NB4 (cell line): ENCODE measurements at regions not wholly inside any gene's neighbourhood (a gene's known extent, or its start where the extent isn't known, plus 50 kb on each side); places are given as distances from the start of the nearest gene placed in this dataset.
A peak's percentile ranks its signal among the peaks of the same experiment; 100 is the strongest.

Experiments used
- DNase-seq: peaks from one replicate; pipeline ENCODE4 v3.0.0; 2010; ENCODE audit warnings: low read depth
- H3K4me3 ChIP-seq: one replicate; pipeline ENCODE4 v1.5.1; 2011; ENCODE audit warnings: mild to moderate bottlenecking, low read depth, low read length, moderate library complexity
- MYC ChIP-seq: IDR thresholded peaks from 2 replicates; pipeline ENCODE4 v1.6.1; 2011; ENCODE audit warnings: low read depth, low read length
- POLR2A ChIP-seq: IDR thresholded peaks from 2 replicates; pipeline ENCODE4 v1.6.1; 2011; ENCODE audit warnings: mild to moderate bottlenecking; ENCODE audit not compliant: insufficient read length; ENCODE audit errors: extremely low read depth
- TF ChIP-seq, protein P1 (sequence below): IDR thresholded peaks from 2 replicates; pipeline ENCODE4 v1.6.1; 2011; ENCODE audit warnings: low read depth, low read length
- TF ChIP-seq, protein P2 (sequence below): IDR thresholded peaks from one replicate; pipeline ENCODE4 v1.5.1; 2012; ENCODE audit warnings: low read depth, low read length

DNA sequence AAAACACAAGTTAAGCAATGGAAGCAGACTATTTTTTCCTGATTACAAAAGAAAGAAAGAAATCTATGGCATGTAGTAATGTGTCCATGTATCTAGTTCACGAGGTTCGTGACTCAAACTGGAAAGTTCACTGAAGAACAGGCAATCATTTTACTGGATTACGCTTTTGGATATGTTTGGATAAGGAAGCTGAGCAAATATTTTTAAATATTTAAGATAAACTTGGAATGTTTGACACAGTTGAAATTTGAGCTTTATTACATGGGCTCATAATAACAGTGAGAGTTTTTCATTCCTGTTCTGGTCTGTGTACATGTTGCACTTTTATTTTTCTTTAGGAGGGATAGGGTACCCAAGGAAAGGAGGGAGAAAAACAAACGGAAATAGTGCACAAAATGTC, 244.2 kb upstream of the GK2 start:
- H3K4me3 ChIP-seq: no peak overlapping the region
- TF ChIP-seq, protein P1, sequence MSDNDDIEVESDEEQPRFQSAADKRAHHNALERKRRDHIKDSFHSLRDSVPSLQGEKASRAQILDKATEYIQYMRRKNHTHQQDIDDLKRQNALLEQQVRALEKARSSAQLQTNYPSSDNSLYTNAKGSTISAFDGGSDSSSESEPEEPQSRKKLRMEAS: no peak
- no peak for TF ChIP-seq MYC
- no peak for DNase-seq

DNA sequence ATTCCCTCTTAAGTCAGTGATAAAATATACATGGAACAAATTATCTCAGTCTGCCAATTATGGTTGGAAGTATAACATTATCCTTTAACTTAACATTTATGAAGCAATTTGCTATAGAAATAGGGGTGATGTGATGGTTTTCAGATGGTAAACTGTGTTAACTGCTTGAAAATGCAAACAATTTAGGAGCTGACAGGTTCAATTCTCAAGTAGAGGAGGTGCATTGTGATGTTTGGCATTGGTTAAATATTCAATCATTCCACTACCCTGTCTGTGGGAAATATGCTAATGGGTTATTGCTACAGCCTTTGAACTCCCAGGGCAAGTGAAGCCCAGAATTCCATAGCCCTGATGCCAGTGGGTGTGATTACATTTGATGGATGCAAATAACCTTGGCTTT, 243.4 kb upstream of the GK2 start:
- TF ChIP-seq POLR2A: no peak
- TF ChIP-seq MYC: no peak
- TF ChIP-seq, protein P2, sequence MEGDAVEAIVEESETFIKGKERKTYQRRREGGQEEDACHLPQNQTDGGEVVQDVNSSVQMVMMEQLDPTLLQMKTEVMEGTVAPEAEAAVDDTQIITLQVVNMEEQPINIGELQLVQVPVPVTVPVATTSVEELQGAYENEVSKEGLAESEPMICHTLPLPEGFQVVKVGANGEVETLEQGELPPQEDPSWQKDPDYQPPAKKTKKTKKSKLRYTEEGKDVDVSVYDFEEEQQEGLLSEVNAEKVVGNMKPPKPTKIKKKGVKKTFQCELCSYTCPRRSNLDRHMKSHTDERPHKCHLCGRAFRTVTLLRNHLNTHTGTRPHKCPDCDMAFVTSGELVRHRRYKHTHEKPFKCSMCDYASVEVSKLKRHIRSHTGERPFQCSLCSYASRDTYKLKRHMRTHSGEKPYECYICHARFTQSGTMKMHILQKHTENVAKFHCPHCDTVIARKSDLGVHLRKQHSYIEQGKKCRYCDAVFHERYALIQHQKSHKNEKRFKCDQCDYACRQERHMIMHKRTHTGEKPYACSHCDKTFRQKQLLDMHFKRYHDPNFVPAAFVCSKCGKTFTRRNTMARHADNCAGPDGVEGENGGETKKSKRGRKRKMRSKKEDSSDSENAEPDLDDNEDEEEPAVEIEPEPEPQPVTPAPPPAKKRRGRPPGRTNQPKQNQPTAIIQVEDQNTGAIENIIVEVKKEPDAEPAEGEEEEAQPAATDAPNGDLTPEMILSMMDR: no peak
- TF ChIP-seq, protein P1: no peak
- DNase-seq: no peak
- H3K4me3 ChIP-seq: no peak overlapping the region

DNA sequence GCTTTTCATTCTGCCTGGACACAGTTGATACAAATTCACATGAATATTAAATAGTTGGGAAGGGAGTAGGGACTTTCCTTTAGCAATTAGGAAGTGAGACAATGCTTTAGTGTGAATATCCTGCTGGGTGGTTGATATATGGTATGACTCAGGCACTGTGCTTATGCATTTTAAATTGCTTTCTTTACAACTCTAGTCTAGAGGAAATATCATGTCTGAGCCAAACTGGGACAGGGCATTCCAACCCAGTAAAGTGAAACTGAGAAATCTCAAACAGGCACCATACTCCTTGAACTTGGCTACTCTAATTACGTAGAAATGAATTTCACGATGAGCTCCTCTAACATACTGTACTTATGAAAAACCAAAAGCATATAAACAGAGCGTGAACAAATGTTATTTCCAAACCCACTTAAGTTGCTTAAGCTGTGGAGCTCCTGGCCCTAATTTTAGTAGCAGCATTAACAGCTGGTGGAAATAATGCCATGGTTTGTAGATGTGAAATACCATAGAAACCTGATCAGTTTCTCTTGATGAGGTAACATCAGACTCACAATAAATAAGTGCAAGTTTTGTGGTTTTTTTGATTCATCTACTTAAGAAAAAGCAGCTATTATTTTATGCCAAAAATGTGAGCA, 242.9 kb upstream of the GK2 start:
- peak; percentile 9 for DNase-seq
- TF ChIP-seq, protein P2: no peak
- TF ChIP-seq MYC: no peak
- no peak for TF ChIP-seq POLR2A
- TF ChIP-seq, protein P1: no peak
- H3K4me3 ChIP-seq: no peak overlapping the region

DNA sequence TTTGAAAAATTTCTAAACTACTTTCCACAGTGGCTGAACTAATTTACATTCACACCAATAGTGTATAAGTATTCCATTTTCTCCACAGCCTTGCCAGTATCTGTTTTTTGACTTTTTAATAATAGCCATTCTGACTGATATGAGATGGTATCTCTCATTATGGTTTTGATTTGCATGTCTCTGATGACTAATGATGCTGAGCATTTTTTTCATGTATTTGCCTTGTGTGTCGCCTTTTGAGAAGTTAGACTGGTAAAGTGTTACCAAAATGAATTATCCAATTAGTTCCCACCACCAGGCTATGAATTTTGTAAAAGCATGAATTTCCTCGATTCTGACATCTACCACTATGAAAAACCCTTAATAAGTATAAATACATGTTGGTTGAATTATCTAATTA, 242.2 kb upstream of the GK2 start:
- DNase-seq: no peak
- no peak overlapping the region for H3K4me3 ChIP-seq
- TF ChIP-seq POLR2A (no peak), MYC (no peak)
- TF ChIP-seq, protein P1: no peak
- TF ChIP-seq, protein P2: no peak

DNA sequence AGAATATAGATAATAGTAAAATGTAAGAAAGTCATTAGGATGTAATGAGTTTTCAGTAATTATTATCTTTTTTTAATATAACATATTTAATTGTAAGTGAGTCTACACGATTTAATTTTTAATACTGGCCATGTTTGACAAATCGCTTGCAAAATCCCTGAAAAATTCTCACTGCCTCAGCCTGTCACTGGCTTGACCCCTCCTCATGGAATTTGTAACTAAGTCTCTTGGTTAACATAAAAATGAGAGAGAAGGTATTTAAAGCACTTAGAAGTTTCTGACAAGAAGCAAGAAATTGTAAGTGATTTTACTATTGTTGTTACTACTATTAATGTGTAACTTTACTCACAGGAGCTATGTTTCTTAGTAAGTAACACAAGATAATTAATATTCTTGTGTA, 237.9 kb upstream of the GK2 start:
- TF ChIP-seq, protein P1: no peak
- TF ChIP-seq POLR2A (no peak), MYC (no peak)
- TF ChIP-seq, protein P2: no peak

DNA sequence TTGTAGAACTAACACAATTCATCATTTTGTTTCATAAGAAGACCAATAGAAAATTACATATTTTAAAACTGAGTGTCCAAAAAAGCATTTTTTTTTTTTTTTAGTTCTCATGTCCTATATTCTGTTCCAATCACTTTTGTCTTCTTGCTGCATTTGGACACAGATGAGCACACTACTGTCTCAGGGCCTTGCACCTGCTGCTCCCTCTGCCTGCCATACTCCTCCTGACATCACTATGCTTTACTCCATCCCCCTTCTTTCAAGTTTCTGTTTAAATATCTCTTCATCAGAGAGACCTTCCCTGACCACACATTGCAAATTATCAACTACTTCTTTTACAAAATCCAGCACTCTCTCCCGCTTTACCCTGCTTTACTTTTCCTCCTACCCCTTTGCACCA, 230.7 kb upstream of the GK2 start:
- DNase-seq: no peak
- no peak overlapping the region for H3K4me3 ChIP-seq
- no peak for TF ChIP-seq MYC

More for the DNA sequence above, 237.9 kb upstream of the GK2 start:
- DNase-seq: no peak
- H3K4me3 ChIP-seq: no peak overlapping the region

DNA sequence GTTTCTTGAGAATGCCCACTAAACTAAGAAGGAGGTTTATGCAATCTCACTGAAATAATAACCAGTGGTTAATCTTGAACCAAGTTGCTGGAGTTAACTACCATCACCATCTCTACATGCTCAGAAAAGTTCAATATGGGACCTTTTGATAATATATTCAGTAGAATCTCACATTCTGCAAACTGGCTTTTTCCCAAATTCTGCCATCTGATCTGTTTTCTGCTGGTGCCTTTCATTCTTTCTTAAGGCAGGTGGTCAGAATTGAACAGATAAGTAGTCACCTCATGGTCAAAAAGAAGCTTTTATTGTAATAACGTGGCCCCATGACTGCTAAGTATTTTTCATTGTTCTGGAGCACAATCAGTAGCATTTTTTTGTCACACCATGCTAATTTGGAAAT, 229.0 kb upstream of the GK2 start:
- DNase-seq: no peak
- TF ChIP-seq MYC: no peak
- no peak for TF ChIP-seq POLR2A
- TF ChIP-seq, protein P2: no peak
- TF ChIP-seq, protein P1: no peak
- no peak overlapping the region for H3K4me3 ChIP-seq
